Endothelial cell of umbilical vein (primary cell): ENCODE measurements at regions not wholly inside any gene's neighbourhood (a gene's known extent, or its start where the extent isn't known, plus 50 kb on each side); places are given as distances from the start of the nearest gene placed in this dataset.

Experiments
- BruUV-seq: library from RNA; stranded (reverse); fragments of 400-500 nt; replicated peaks from 2 replicates; lab custom pipeline; 2021; lab: Mats Ljungman, UMichigan
- CTCF ChIA-PET: fragments of 300-600, 350-600 bp; sonication (Branson Sonifier 250); formaldehyde crosslinking; loops from one replicate; lab custom pipeline; 2021; ENCODE audit warnings: antibody characterized with exemption, inconsistent platforms; lab: Charles Lee
- POLR2A ChIA-PET: fragments of 300-600, 350-600 bp; sonication (Branson Sonifier 250); formaldehyde crosslinking; loops from one replicate; lab custom pipeline; 2021; ENCODE audit warnings: antibody characterized with exemption, inconsistent platforms; lab: Charles Lee
- DNase-seq: peaks from one replicate; pipeline ENCODE4 v3.0.0-alpha.2; 2011; ENCODE audit warnings: low read depth, low spot score
- FAIRE-seq: peaks from 2 replicates; lab custom pipeline; 2011; peaks lifted over from hg19 to GRCh38; lab: Jason Lieb, UNC
- H2AFZ ChIP-seq: 2 replicates; pipeline ENCODE4 v1.6.0; 2012; ENCODE audit warnings: low read depth, low read length, control low read depth, inconsistent platforms
- H3K27ac ChIP-seq: 2 replicates; pipeline ENCODE4 v1.5.1; 2011; ENCODE audit warnings: low read depth, mild to moderate bottlenecking, control low read depth, low read length, moderate library complexity; ENCODE audit not compliant: insufficient read depth
- H3K27me3 ChIP-seq, 2 experiments: 2 replicates each; pipeline versions ENCODE4 v1.6.0 to v1.6.1; 2011; ENCODE audit warnings: low read length in 2 of 2, mixed read lengths in 1 of 2; ENCODE audit not compliant: control insufficient read depth in 2 of 2, insufficient read depth in 2 of 2
- H3K36me3 ChIP-seq, 2 experiments: 2 replicates in 1 of 2; 3 replicates in 1 of 2; pipeline ENCODE4 v1.5.1; 2011; ENCODE audit warnings: low read length in 2 of 2, mild to moderate bottlenecking in 1 of 2, moderate library complexity in 1 of 2; ENCODE audit not compliant: control insufficient read depth in 2 of 2, insufficient read depth in 2 of 2; ENCODE audit errors: extremely low read depth in 1 of 2
- H3K4me1 ChIP-seq: 3 replicates; pipeline ENCODE4 v1.5.1; 2011; ENCODE audit warnings: mild to moderate bottlenecking, low read length; ENCODE audit not compliant: control insufficient read depth, insufficient read depth; ENCODE audit errors: extremely low read depth
- H3K4me2 ChIP-seq: 2 replicates; pipeline ENCODE4 v1.6.1; 2011; ENCODE audit warnings: low read length, control low read depth, mixed read lengths; ENCODE audit not compliant: insufficient read depth
- H3K4me3 ChIP-seq, 3 experiments: fragments of 200-600 bp in 1 of 3; sonication (generic), shearing (Covaris generic) in 1 of 3; replicated peaks in 1 of 3; 2 replicates each; pipeline ENCODE4 v1.5.1; 2011 to 2016; ENCODE audit warnings: control low read depth in 3 of 3, low read length in 3 of 3, mild to moderate bottlenecking in 2 of 3, inconsistent platforms in 1 of 3, low read depth in 1 of 3, moderate library complexity in 1 of 3; ENCODE audit not compliant: insufficient read depth in 1 of 3
- H3K79me2 ChIP-seq: 2 replicates; pipeline ENCODE4 v1.6.0; 2012; ENCODE audit warnings: low read length, inconsistent platforms; ENCODE audit not compliant: control insufficient read depth, insufficient read depth
- H3K9ac ChIP-seq: replicated peaks from 2 replicates; pipeline ENCODE3; 2011; ENCODE audit warnings: low read length, control low read depth; ENCODE audit not compliant: insufficient read depth; ENCODE audit errors: extremely low read depth
- H3K9me1 ChIP-seq: replicated peaks from 3 replicates; pipeline ENCODE4 v1.6.0; 2011; ENCODE audit warnings: mild to moderate bottlenecking, low read length; ENCODE audit not compliant: control insufficient read depth, insufficient read depth; ENCODE audit errors: extremely low read depth
- H3K9me3 ChIP-seq: replicated peaks from 2 replicates; pipeline ENCODE4 v1.5.1; 2012; ENCODE audit warnings: low read length, inconsistent platforms; ENCODE audit not compliant: control insufficient read depth, insufficient read depth
- H4K20me1 ChIP-seq: replicated peaks from 2 replicates; pipeline ENCODE3; 2011; ENCODE audit warnings: mild to moderate bottlenecking, low read length; ENCODE audit not compliant: control insufficient read depth, insufficient read depth; ENCODE audit errors: extremely low read depth
- EZH2 ChIP-seq: IDR thresholded peaks from 2 replicates; pipeline ENCODE4 v1.6.1; 2012; ENCODE audit warnings: borderline replicate concordance, low read depth, mild to moderate bottlenecking, moderate library complexity, low read length, inconsistent platforms; ENCODE audit not compliant: severe bottlenecking
- FOS ChIP-seq: IDR thresholded peaks from 2 replicates; pipeline ENCODE4 v1.6.1; 2011; ENCODE audit warnings: mild to moderate bottlenecking, low read length, moderate library complexity, borderline replicate concordance; ENCODE audit not compliant: insufficient read depth
- GATA2 ChIP-seq: IDR thresholded peaks from 2 replicates; pipeline ENCODE4 v1.7.0; 2011; ENCODE audit warnings: low read depth, mild to moderate bottlenecking, moderate library complexity, mixed read lengths, low read length; ENCODE audit not compliant: insufficient read length, insufficient read depth
- JUN ChIP-seq: IDR thresholded peaks from 2 replicates; pipeline ENCODE4 v1.6.1; 2011; ENCODE audit warnings: borderline replicate concordance, low read depth; ENCODE audit not compliant: insufficient read length, insufficient read depth
- MYC ChIP-seq: IDR thresholded peaks from one replicate; pipeline ENCODE4 v1.6.1; 2011; ENCODE audit warnings: mild to moderate bottlenecking, low read depth, low read length
- POLR2A ChIP-seq: IDR thresholded peaks from 2 replicates; pipeline ENCODE4 v1.6.1; 2012; ENCODE audit warnings: low read depth, mild to moderate bottlenecking, control low read depth, low read length
- POLR2AphosphoS5 ChIP-seq: IDR thresholded peaks from 2 replicates; pipeline ENCODE4 v1.6.1; 2012; ENCODE audit warnings: low read depth, mild to moderate bottlenecking, control low read depth, low read length, moderate library complexity; ENCODE audit not compliant: insufficient read depth
- dilution Hi-C: fragments of 300-500 bp; cut with MboI; formaldehyde crosslinking; loops from one replicate; pipeline ENCODE4 v1.15.0; 2019; ENCODE audit warnings: low sequenced_read_pairs; ENCODE audit not compliant: extremely low pct_ligation_motif_present
- intact Hi-C: fragments of 100-400 bp; cut with micrococcal nuclease; formaldehyde crosslinking; loops from one replicate; pipeline ENCODE4 v1.10.0; 2022
- TF ChIP-seq, protein P1 (sequence below), 2 donors: IDR thresholded peaks; 1 replicate in 1 of 2; 2 replicates in 1 of 2; pipeline ENCODE4 v1.5.1; 2011; ENCODE audit warnings: low read length in 2 of 2, mild to moderate bottlenecking in 2 of 2, moderate library complexity in 2 of 2, control low read depth in 1 of 2, inconsistent platforms in 1 of 2, low read depth in 1 of 2; ENCODE audit not compliant: insufficient read depth in 1 of 2; ENCODE audit errors: extremely low read depth in 1 of 2
- TF ChIP-seq, protein P2 (sequence below): IDR thresholded peaks from 2 replicates; pipeline ENCODE4 v1.6.1; 2011; ENCODE audit not compliant: insufficient read depth, insufficient read length

DNA sequence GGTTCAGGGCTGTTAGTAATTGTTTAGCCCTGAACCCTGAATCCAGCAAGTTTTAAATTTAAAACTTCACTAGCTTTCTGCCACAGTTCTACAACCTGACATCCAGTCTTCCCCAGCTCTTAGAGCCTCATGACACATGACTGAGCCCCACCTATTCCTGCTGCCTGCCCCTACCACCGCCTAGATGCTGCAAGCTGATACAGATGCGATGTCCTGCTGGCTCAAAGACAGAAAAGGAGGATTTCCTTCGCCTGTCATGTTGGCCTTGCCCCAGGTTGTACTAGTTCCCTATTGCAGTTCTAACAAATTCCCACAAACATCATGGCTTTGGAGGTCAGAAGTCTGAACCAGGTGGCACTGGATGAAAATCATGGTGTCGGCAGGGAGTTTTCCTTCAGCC lies 510.6 kb upstream of the PPP2R3A start:
- Histone ChIP-seq H3K79me2 (no peaks in the 10 kb centered on the region), H3K4me3 (no peak overlapping the region), H3K27ac (no peak overlapping the region), H3K9me1 (no peaks in the 10 kb centered on the region), H3K4me2 (no peak overlapping the region), H3K36me3 (no peaks in the 10 kb centered on the region), H2AFZ (no peak overlapping the region), H3K9ac (no peak overlapping the region), H3K27me3 (no peaks in the 10 kb centered on the region), H3K4me1 (no peaks in the 10 kb centered on the region), H4K20me1 (no peaks in the 10 kb centered on the region), H3K9me3 (peaks cover 2% of the 10 kb centered on the region)
- no peak for DNase-seq
- no peak for FAIRE-seq
- no TSS peak for BruUV-seq
- dilution Hi-C loops: no loop called here
- intact Hi-C loops: no loop called here
- POLR2A ChIA-PET: no interaction called here
- TF ChIP-seq, protein P1, sequence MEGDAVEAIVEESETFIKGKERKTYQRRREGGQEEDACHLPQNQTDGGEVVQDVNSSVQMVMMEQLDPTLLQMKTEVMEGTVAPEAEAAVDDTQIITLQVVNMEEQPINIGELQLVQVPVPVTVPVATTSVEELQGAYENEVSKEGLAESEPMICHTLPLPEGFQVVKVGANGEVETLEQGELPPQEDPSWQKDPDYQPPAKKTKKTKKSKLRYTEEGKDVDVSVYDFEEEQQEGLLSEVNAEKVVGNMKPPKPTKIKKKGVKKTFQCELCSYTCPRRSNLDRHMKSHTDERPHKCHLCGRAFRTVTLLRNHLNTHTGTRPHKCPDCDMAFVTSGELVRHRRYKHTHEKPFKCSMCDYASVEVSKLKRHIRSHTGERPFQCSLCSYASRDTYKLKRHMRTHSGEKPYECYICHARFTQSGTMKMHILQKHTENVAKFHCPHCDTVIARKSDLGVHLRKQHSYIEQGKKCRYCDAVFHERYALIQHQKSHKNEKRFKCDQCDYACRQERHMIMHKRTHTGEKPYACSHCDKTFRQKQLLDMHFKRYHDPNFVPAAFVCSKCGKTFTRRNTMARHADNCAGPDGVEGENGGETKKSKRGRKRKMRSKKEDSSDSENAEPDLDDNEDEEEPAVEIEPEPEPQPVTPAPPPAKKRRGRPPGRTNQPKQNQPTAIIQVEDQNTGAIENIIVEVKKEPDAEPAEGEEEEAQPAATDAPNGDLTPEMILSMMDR (IDR thresholded peaks at IDR 0.05; ENCODE audit: extremely low read depth in 1 of 2, insufficient read depth in 1 of 2, low read depth in 1 of 2, low read length in 2 of 2): no peak
- TF ChIP-seq, protein P2, sequence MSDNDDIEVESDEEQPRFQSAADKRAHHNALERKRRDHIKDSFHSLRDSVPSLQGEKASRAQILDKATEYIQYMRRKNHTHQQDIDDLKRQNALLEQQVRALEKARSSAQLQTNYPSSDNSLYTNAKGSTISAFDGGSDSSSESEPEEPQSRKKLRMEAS: no peak
- TF ChIP-seq JUN: no peak
- no peak for TF ChIP-seq GATA2
- no peak for TF ChIP-seq MYC
- no peak for TF ChIP-seq POLR2A
- TF ChIP-seq EZH2: no peak
- no peak for TF ChIP-seq FOS
- TF ChIP-seq POLR2AphosphoS5: no peak
- CTCF ChIA-PET: no interaction called here
